Fibroblast of lung (primary cell): ENCODE measurements at regions not wholly inside any gene's neighbourhood (a gene's known extent, or its start where the extent isn't known, plus 50 kb on each side); places are given as distances from the start of the nearest gene placed in this dataset.

Experiments
- EZH2 ChIP-seq: IDR thresholded peaks from 2 replicates; pipeline ENCODE4 v1.5.1; 2012; ENCODE audit warnings: low read length, control low read depth, mild to moderate bottlenecking; ENCODE audit errors: missing control alignments
- TF ChIP-seq, protein P1 (sequence below), 2 donors: IDR thresholded peaks in 1 of 2; conservative IDR thresholded peaks in 1 of 2; 1 replicate in 1 of 2; 2 replicates in 1 of 2; pipeline ENCODE4 v1.5.1; 2011 to 2012; ENCODE audit warnings: low read length in 2 of 2, control low read depth in 1 of 2, inconsistent platforms in 1 of 2, low read depth in 1 of 2, mild to moderate bottlenecking in 1 of 2

DNA sequence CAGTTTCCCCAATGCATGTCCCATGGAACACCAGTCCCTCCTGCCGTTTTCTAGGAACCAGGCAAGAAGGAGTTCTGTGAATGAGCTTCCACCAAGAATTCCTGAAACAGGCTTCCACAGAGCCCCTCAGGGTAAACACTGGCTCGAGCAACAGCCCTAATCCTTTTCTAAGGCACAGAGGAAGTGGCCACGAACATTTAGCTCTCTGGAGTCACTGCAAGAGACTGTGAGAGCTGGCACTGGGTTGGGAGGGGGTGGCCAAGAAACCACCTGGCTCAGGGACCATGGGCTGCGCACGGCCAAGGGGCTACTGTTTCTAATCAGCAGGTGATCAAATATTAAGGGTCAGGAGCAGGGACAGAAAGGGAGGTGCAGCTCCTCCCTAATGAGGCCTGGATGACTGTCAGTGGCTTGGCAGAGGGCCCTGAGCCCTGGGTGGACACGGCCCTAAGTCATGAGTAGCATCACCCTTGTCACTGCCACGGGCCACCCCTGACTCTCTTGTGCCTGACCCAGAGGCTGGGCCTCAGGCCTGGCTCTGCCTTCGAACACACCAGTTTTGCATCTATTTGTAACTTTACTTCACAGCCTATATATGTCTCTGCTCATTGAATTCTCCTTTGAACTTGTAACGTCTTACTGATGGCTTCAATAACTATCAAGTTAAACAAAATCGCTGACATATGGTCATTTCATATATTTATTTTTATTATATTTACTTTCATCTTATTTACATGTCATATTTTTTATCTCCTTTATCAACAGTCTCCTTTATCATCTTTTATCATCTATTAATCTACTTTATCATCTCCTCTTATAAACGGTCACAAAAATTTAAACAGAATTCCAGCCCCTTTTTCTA lies 154.0 kb downstream of the DICER1 start:
- TF ChIP-seq, protein P1, sequence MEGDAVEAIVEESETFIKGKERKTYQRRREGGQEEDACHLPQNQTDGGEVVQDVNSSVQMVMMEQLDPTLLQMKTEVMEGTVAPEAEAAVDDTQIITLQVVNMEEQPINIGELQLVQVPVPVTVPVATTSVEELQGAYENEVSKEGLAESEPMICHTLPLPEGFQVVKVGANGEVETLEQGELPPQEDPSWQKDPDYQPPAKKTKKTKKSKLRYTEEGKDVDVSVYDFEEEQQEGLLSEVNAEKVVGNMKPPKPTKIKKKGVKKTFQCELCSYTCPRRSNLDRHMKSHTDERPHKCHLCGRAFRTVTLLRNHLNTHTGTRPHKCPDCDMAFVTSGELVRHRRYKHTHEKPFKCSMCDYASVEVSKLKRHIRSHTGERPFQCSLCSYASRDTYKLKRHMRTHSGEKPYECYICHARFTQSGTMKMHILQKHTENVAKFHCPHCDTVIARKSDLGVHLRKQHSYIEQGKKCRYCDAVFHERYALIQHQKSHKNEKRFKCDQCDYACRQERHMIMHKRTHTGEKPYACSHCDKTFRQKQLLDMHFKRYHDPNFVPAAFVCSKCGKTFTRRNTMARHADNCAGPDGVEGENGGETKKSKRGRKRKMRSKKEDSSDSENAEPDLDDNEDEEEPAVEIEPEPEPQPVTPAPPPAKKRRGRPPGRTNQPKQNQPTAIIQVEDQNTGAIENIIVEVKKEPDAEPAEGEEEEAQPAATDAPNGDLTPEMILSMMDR (conservative IDR thresholded peaks at IDR 0.05 in 1 of 2, IDR thresholded peaks at IDR 0.05 in 1 of 2; ENCODE audit: low read depth in 1 of 2, low read length in 2 of 2): no peak
- no peak for TF ChIP-seq EZH2
